AG04450 (cell line): ENCODE measurements at regions not wholly inside any gene's neighbourhood (a gene's known extent, or its start where the extent isn't known, plus 50 kb on each side); places are given as distances from the start of the nearest gene placed in this dataset.

Source experiments
- CTCF ChIA-PET: fragments of 300-600, 350-600 bp; formaldehyde crosslinking; extraction: SDS; loops from one replicate; lab custom pipeline; 2022; ENCODE audit warnings: antibody characterized with exemption, inconsistent platforms; lab: Charles Lee
- POLR2A ChIA-PET: fragments of 350-600 bp; formaldehyde crosslinking; extraction: SDS; loops from one replicate; lab custom pipeline; 2021; ENCODE audit warnings: antibody characterized with exemption, inconsistent platforms; lab: Yijun Ruan, JAX
- DNase-seq: peaks from one replicate; pipeline ENCODE4 v3.0.0-alpha.2; 2011; ENCODE audit warnings: low read depth, low spot score
- H3K27ac ChIP-seq: one replicate; pipeline ENCODE4 v1.5.1; 2012; ENCODE audit warnings: low read depth, low read length, control low read depth
- H3K27me3 ChIP-seq: one replicate; pipeline ENCODE4 v1.6.0; 2012; ENCODE audit warnings: low read length; ENCODE audit not compliant: control insufficient read depth, insufficient read depth
- H3K4me3 ChIP-seq: 2 replicates; pipeline ENCODE4 v1.5.1; 2011; ENCODE audit warnings: mild to moderate bottlenecking, low read depth, low read length, control low read depth
- H3K9me3 ChIP-seq: 2 replicates; pipeline ENCODE4 v1.5.1; 2012; ENCODE audit warnings: low read length; ENCODE audit not compliant: control insufficient read depth, insufficient read depth
- TF ChIP-seq, protein P1 (sequence below): IDR thresholded peaks from 2 replicates; pipeline ENCODE4 v1.5.1; 2011; ENCODE audit warnings: low read depth, low read length, control low read depth, inconsistent platforms

- Histone ChIP-seq H3K27ac (no peak overlapping the region), H3K9me3 (peaks cover 45% of the 10 kb centered on the region), H3K4me3 (no peak overlapping the region), H3K27me3 (no peaks in the 10 kb centered on the region)
- no peak for DNase-seq
- CTCF ChIA-PET: no interaction called here
- POLR2A ChIA-PET: no interaction called here
- TF ChIP-seq, protein P1, sequence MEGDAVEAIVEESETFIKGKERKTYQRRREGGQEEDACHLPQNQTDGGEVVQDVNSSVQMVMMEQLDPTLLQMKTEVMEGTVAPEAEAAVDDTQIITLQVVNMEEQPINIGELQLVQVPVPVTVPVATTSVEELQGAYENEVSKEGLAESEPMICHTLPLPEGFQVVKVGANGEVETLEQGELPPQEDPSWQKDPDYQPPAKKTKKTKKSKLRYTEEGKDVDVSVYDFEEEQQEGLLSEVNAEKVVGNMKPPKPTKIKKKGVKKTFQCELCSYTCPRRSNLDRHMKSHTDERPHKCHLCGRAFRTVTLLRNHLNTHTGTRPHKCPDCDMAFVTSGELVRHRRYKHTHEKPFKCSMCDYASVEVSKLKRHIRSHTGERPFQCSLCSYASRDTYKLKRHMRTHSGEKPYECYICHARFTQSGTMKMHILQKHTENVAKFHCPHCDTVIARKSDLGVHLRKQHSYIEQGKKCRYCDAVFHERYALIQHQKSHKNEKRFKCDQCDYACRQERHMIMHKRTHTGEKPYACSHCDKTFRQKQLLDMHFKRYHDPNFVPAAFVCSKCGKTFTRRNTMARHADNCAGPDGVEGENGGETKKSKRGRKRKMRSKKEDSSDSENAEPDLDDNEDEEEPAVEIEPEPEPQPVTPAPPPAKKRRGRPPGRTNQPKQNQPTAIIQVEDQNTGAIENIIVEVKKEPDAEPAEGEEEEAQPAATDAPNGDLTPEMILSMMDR: no peak
These were observed 337.0 kb downstream of the CYRIA start for GRCh38 chr2:16328521-16329190.

GRCh38 chr2:16327326-16327725 is 338.3 kb downstream of the CYRIA start:
- ChIA-PET CTCF (no interaction called here), POLR2A (no interaction called here)
- DNase-seq: no peak
- no peak overlapping the region for H3K27ac ChIP-seq
- H3K4me3 ChIP-seq: no peak overlapping the region
- TF ChIP-seq, protein P1: no peak
- H3K9me3 ChIP-seq: peaks cover 49% of the 10 kb centered on the region
- no peaks in the 10 kb centered on the region for H3K27me3 ChIP-seq

DNA sequence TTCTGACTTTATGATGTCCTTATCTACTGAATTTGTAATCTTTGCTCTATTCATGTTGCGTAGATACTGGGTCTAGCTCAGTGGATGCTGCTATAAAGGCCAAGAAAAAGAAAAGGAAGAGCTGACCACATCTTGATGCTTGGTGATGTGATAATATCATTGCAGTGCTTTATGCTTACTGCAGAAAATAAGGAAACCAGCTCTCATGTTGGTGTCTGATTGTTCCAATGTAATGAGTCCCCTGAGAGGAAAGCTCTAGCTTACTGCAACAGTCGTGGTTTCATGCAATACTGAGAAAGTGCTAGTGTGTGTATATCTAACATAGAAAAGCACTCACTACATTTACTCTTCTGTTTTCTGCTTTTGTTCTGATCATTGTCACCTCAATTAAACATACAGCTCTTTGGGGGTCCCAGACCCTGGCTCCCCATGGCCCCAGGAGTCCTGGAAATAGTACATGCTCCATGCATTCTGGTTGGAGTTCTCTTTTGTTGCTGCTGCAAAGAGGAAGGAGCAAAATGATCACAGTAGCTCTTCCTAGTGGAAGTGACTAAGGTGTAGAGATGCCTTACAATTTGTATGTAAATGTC is 338.8 kb downstream of the CYRIA start:
- CTCF ChIA-PET: no interaction called here
- no peak overlapping the region for H3K27ac ChIP-seq
- TF ChIP-seq, protein P1: no peak
- no peak overlapping the region for H3K4me3 ChIP-seq
- peaks cover 52% of the 10 kb centered on the region for H3K9me3 ChIP-seq
- H3K27me3 ChIP-seq: no peaks in the 10 kb centered on the region
- POLR2A ChIA-PET: no interaction called here
- DNase-seq: no peak

GRCh38 chr2:16325976-16326510 is 339.6 kb downstream of the CYRIA start:
- CTCF ChIA-PET: no interaction called here
- H3K9me3 ChIP-seq: peaks cover 59% of the 10 kb centered on the region
- H3K27ac ChIP-seq: no peak overlapping the region
- DNase-seq: no peak
- TF ChIP-seq, protein P1: no peak
- H3K27me3 ChIP-seq: no peaks in the 10 kb centered on the region
- H3K4me3 ChIP-seq: no peak overlapping the region
- POLR2A ChIA-PET: no interaction called here
